Suprapubic skin (tissue), 4 donors: ENCODE measurements at regions not wholly inside any gene's neighbourhood (a gene's known extent, or its start where the extent isn't known, plus 50 kb on each side); places are given as distances from the start of the nearest gene placed in this dataset.

ENCODE experiments used
- CTCF ChIP-seq, 2 donors: fragments of 200-600 bp in 1 of 2; fragments of 450-650 bp in 1 of 2; sonication (generic) in 1 of 2; IDR thresholded peaks; one replicate each; pipeline ENCODE4 v1.5.1; 2016 to 2019; ENCODE audit warnings: antibody characterized with exemption in 2 of 2, mild to moderate bottlenecking in 1 of 2, moderate library complexity in 1 of 2
- EP300 ChIP-seq: sonication (generic); formaldehyde crosslinking; IDR thresholded peaks from one replicate; pipeline ENCODE4 v1.6.1; 2017; ENCODE audit warnings: antibody characterized with exemption
- POLR2AphosphoS5 ChIP-seq, 3 donors: sonication (generic); formaldehyde crosslinking; IDR thresholded peaks; one replicate each; pipeline ENCODE4 v1.6.1; 2017; ENCODE audit warnings: antibody characterized with exemption in 3 of 3

- no peak for TF ChIP-seq EP300
- TF ChIP-seq POLR2AphosphoS5 (IDR thresholded peaks at IDR 0.05): no peak
- TF ChIP-seq CTCF (IDR thresholded peaks at IDR 0.05): no peak
Measured at GRCh38 chr17:34852614-34853013, 108.6 kb downstream of the CCT6B start.
